ENCODE measurements at regions not wholly inside any gene's neighbourhood (a gene's known extent, or its start where the extent isn't known, plus 50 kb on each side); places are given as distances from the start of the nearest gene placed in this dataset.

DNA sequence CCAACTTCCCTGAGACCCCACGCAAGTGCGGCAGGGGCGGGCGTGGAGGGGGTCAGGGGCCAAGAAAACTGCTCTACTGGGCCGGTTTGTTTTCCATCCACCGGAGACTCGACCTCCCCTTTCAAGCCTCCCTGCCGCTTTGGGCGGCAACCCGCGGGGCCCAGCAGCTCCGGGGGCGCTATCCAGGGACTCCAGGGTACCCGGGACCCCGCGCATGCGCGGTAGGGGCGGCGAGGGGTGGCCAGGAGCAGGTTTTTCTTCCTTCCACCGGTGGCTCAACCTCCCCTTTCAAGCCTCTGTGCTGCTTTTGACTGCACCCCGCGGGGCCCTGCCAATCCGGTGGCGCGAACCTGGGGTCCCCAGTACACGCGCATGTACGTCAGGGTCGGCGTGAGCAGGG, 323.5 kb downstream of the ALG10 start:
- Histone ChIP-seq H3K9me3 (no peaks in the 10 kb centered on the region), H3K4me3 (peak overlapping the region in 1 of 2 donors; percentile 23), H3K27ac (no peak overlapping the region), H3K27me3 (no peaks in the 10 kb centered on the region), H3K36me3 (ENCODE audit: low read depth, missing control alignments) (no peaks in the 10 kb centered on the region), H3K4me1 (no peaks in the 10 kb centered on the region)
- TF ChIP-seq, protein P1, sequence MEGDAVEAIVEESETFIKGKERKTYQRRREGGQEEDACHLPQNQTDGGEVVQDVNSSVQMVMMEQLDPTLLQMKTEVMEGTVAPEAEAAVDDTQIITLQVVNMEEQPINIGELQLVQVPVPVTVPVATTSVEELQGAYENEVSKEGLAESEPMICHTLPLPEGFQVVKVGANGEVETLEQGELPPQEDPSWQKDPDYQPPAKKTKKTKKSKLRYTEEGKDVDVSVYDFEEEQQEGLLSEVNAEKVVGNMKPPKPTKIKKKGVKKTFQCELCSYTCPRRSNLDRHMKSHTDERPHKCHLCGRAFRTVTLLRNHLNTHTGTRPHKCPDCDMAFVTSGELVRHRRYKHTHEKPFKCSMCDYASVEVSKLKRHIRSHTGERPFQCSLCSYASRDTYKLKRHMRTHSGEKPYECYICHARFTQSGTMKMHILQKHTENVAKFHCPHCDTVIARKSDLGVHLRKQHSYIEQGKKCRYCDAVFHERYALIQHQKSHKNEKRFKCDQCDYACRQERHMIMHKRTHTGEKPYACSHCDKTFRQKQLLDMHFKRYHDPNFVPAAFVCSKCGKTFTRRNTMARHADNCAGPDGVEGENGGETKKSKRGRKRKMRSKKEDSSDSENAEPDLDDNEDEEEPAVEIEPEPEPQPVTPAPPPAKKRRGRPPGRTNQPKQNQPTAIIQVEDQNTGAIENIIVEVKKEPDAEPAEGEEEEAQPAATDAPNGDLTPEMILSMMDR (IDR thresholded peaks at IDR 0.05), result no peak
- no peak for TF ChIP-seq POLR2A (IDR thresholded peaks at IDR 0.05)
- intact Hi-C loops (cut with DNase I; ENCODE audit: low total_unique reads), result no loop called here
- WGBS, 2 donors, result 23 to 28% methylated on average over 12 to 30 of the region's 31 CpGs
- DNase-seq, result no peak

- intact Hi-C loops (cut with DNase I; ENCODE audit: low total_unique reads), result no loop called here
These were observed 324.2 kb downstream of the ALG10 start for GRCh38 chr12:34346372-34347034.

GRCh38 chr12:34347367-34347766, 325.1 kb downstream of the ALG10 start:
- peak overlapping the region in 1 of 2 donors; percentile 23 for H3K4me3 ChIP-seq
- H3K4me1 ChIP-seq, result no peaks in the 10 kb centered on the region
- intact Hi-C loops (cut with DNase I; ENCODE audit: low total_unique reads), result no loop called here
- WGBS, 2 donors, result 36 to 46% methylated on average over 23 of the region's 23 CpGs
- no peaks in the 10 kb centered on the region for H3K9me3 ChIP-seq
- DNase-seq, result no peak
- no peaks in the 10 kb centered on the region for H3K36me3 ChIP-seq (ENCODE audit: low read depth, missing control alignments)
- no peak overlapping the region for H3K27ac ChIP-seq
- TF ChIP-seq, protein P1 (IDR thresholded peaks at IDR 0.05), result no peak
- TF ChIP-seq POLR2A (IDR thresholded peaks at IDR 0.05), result no peak
- no peaks in the 10 kb centered on the region for H3K27me3 ChIP-seq

More at GRCh38 chr12:34346372-34347034, 324.2 kb downstream of the ALG10 start:
- WGBS, 2 donors, result 38 to 49% methylated on average over 27 to 39 of the region's 39 CpGs
- peak overlapping the region in 1 of 2 donors; percentile 23 for H3K4me3 ChIP-seq
- H3K27ac ChIP-seq, result no peak overlapping the region
- no peaks in the 10 kb centered on the region for H3K36me3 ChIP-seq (ENCODE audit: low read depth, missing control alignments)
- no peak for DNase-seq
- TF ChIP-seq, protein P1 (IDR thresholded peaks at IDR 0.05), result no peak
- no peak for TF ChIP-seq POLR2A (IDR thresholded peaks at IDR 0.05)
- H3K27me3 ChIP-seq, result no peaks in the 10 kb centered on the region
- no peaks in the 10 kb centered on the region for H3K4me1 ChIP-seq
- no peaks in the 10 kb centered on the region for H3K9me3 ChIP-seq

GRCh38 chr12:34348064-34348463, 325.8 kb downstream of the ALG10 start:
- TF ChIP-seq POLR2A (IDR thresholded peaks at IDR 0.05), result no peak
- TF ChIP-seq, protein P1 (IDR thresholded peaks at IDR 0.05), result no peak
- no peaks in the 10 kb centered on the region for H3K4me1 ChIP-seq
- WGBS, 2 donors, result 48 to 53% methylated on average over 23 of the region's 23 CpGs
- no peaks in the 10 kb centered on the region for H3K27me3 ChIP-seq
- H3K9me3 ChIP-seq, result no peaks in the 10 kb centered on the region
- no peaks in the 10 kb centered on the region for H3K36me3 ChIP-seq (ENCODE audit: low read depth, missing control alignments)
- no peak for DNase-seq
- no peak overlapping the region for H3K27ac ChIP-seq
- intact Hi-C loops (cut with DNase I; ENCODE audit: low total_unique reads), result no loop called here
- no peak overlapping the region for H3K4me3 ChIP-seq

All from testis (tissue), 2 donors.